ENCODE measurements at regions not wholly inside any gene's neighbourhood (a gene's known extent, or its start where the extent isn't known, plus 50 kb on each side); places are given as distances from the start of the nearest gene placed in this dataset.

DNA sequence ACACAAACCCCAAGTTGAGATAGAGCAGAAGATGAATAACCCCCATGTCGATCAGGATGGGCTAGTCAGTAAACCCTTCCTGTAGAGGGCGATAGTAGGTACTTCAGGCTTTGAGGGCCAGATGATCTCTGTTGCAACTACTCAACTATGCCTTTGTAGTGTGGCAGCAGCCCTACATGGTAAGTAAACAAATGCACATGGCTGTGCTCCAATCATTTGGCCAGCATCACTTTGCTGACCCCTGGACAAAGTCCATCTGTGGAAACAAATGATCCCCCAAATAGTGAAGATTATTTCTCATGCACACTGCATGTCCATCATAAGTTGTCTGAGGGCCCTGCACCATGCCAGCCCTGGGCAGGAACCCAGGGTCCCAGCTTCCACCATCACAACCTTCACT lies 402.2 kb upstream of the PROK2 start:
- no peak for DNase-seq

GRCh38 chr3:72186400-72186855 lies 401.5 kb upstream of the PROK2 start:
- no peak for DNase-seq

DNA sequence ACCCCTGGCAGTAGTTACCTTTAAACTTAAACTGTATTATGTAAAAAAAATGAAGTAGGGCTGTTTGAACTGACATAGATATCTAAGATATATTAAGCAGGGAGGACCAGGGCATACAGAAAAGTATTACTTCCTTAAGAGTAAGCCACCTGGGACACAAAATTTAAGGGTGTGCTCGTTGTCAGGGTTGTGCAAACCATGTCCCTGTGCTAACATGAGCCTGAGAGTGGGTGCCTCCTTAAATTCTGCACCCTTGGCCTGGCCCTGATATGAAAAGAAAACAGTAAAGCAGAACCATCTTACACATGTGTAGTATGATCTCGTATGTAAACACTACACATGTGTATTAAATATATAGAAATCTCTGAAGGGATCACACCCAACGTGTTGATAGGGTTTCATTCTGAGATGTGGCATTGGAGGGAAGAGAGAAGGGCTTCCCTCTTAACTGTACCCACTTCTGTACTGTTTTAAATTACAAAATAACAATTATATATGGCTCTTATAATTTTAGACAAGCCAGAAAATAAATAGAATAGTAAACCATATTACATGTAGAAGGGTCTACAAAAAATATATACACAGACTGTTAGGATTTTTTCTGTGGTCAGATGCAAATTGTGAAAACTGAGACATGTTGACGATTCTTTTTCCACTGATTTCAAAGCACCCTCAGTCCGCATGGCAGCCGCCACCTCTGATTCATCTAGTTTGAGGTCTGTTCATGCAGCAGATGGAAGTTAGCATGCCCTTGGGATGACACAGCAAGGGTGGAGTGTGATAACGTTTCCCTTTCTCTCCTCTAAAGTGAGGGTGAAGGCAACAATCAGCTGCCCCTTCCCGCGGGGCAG lies 400.8 kb upstream of the PROK2 start:
- no peak for DNase-seq

DNA sequence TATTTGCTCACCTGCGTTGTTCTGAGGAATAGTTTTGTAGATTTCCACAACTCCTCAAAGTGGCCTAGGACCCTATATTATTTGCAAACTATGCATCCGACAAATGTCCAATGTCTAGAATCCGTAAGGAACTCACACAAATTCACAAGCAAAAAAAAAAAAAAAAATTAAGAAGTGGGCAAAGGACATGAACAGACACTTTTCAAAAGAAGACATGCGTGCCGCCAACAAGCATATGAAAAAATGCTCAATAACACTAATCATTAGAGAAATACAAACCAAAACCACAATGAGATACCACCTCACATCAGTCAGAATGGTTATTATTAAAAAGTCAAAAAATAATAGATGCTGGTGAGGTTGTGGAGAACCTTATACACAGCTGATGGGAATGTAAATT lies 398.5 kb upstream of the PROK2 start:
- DNase-seq, result no peak

GRCh38 chr3:72182206-72182605 lies 397.3 kb upstream of the PROK2 start:
- DNase-seq, result no peak

DNA sequence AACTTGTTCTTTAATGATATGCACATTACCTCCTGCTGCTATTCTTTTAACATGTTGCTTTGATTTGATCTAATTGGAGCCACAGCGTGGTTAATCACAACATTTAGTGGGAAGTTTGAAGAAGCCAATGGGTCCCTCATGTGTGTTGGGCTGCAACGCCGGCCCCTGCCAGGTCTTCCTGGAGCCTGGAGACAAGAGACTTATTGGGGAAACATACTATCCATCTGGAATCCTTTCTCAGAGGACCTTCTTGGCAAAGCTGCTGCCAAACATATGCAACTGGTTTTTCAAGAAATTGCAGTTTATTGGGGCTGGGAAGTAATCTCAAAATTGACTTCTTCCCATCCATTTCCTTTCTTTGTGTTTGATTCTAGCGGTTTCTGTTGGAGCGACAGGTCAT lies 396.3 kb upstream of the PROK2 start:
- no peak for DNase-seq

- DNase-seq, result no peak
Measured at GRCh38 chr3:72180405-72180804, 395.5 kb upstream of the PROK2 start.

DNA sequence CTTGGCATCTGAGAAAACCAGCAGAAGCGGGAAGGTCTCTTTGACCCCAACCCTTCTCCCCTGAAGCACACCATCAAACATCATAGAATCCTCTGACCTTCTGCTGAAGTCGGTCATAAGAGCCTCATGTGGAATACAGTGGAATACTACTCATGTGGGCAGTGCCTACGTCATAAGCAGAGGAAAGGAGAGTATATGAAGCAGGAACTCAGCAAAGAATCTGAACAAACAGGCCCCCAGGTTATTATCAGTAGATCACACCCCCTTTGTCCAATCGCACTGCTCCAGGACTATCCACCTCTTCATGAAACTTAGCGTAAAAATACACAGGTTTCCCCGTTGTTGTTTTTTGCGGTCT lies 394.1 kb upstream of the PROK2 start:
- no peak for DNase-seq

DNA sequence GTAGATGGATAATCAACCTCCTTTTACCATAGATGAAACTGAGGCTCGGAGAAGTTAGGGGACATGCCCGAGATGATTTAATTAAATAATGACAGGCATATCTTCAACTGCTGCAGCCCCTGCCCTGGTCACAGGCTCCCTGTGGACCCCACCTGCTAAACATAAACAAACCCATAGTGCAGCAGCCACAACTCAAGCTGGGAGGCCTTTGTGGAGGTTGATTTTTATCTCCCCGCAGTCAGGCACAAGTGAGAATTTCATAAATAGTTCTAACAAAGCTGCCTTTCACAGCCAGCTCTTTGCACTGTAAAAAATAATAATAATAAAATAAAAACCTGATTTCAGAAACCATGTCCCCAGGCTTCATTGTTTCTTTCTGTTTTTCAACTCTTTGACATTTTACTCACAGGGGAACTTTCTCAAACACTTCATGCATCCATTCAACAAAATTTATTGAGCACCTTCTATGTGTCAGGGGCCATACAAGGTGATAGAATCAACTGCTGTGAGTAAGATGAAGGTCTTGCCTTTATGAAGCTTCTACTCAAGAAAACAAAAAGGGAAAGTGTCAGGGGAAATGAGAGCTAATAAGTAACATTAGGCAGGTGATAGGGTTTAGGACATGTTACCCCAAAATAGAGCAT lies 393.6 kb upstream of the PROK2 start:
- DNase-seq, result no peak

- DNase-seq, result no peak
Measured at GRCh38 chr3:72177075-72178050, 392.4 kb upstream of the PROK2 start.

DNA sequence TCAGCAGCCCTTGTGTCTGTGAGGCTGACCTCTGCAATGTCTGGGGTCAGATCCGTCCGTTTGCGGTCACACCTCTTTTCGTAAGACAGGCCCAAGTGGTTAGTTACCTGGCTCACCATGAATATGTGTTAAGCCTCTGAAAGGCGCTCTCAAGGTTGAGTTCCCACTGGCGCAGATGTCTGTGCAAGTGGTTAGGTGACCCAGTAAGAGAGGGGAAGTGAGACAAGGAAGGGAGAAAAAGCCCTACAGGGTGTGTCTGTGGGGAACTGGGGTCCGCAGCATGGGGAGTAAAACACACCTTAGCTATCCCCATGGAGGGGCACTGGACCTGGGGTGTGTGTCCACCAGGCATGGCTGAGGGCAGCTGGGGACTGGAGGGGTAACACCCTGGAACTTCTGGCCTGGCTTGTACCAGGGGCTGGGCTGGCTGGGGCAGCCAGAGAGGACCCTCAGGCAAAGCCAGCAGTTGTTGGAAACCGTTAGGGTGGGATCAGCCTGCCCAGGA lies 391.6 kb upstream of the PROK2 start:
- DNase-seq, result no peak

GRCh38 chr3:72175296-72175858 lies 390.4 kb upstream of the PROK2 start:
- DNase-seq, result no peak

DNA sequence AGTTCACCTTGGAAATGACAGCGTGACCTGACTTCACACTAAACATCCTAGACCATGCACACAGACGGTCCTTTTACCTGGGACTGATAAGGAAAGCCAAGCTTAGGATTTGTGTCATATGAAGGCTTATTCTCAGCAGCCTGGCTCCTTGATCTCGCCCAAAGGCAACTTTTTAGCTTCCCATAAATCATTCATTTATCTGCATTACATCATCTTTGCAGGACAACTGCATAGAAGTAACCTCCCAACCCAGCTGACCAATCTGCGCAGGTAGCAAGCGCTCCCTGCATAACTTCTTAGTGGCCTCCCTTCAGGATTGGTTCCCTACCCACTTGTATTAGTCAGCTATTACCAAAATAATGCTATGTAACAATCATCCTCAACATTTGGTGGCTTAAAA lies 389.9 kb upstream of the PROK2 start:
- no peak for DNase-seq

GRCh38 chr3:72174040-72174439 lies 389.1 kb upstream of the PROK2 start:
- DNase-seq, result no peak

DNA sequence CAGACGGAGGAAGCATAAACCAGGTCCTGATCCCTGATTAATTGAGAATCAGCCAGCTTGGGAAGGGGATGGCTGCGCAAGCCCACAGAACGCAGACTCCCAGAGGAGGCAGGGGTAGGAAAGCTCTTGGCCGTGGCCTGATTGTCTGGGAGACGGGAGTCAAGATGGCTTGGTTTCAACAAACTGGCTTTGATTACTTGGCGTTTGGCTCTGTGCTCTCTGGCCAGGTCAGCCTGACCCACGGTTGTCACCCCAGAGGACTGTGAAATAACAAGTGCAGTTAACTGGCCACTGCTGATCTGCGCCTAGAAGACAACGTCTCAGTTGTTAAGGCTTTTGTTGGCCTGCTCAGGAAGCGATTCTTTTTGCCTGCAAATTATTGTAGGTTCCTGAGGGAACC lies 387.0 kb upstream of the PROK2 start:
- no peak for DNase-seq

GRCh38 chr3:72171463-72171881 lies 386.5 kb upstream of the PROK2 start:
- no peak for DNase-seq

- DNase-seq, result no peak
Measured at GRCh38 chr3:72169561-72170472, 384.9 kb upstream of the PROK2 start.

DNA sequence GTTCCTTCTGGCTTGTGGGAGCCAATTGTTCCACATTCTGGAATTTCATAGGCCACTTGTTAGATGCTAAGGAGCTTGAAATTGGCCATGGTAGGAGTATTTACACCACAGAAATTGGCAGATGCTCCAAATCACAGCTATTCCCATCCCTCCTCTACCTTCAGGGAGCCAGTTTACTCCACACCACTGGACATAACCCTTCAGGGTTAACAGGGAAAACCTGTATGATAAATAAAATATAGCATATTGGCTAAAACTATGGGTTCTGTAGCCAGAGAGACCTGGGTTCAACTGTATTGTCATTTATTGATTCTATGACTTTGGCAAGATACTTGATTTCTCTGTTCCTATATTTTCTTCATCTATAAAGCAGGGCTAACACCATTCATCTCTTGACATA lies 384.2 kb upstream of the PROK2 start:
- DNase-seq, result no peak

GRCh38 chr3:72165808-72166207 lies 380.9 kb upstream of the PROK2 start:
- DNase-seq, result no peak

DNA sequence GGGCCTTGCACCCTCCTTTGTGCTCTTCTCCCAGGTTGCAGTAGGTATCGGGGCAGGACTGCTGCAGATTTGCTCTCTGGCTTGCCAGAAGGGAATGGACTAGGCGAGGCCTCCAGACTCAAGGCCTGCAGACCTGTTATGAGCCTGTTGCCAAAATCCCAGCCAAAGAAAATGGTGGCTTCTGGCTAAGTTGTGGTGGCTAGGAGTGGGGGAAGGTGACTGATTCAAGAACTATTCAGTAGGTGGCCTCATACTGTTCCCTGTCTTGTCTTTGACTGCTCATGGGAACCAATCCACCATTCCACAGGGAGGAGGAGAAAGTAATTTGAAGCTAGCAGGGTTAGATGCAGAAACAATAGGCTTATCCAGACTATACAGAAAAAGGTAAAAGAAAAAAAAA lies 380.4 kb upstream of the PROK2 start:
- no peak for DNase-seq

DNA sequence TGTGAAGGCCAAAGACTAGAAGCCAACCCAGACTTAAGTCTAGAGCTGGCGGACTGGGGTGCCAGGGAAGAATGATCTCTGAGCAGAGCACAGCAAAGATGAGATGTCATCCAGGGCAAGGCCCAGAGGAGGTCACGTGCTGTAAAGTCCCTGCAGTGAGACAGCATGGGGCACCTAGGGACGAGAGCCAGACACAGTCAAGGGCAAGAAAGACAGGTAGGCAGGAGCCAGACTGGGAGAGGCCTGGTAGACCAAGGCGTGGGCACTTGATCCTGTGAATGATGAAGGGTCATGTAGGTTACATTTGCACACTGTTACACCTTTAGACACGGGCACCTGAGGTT lies 379.7 kb upstream of the PROK2 start:
- DNase-seq, result no peak

All from CD4-positive, alpha-beta T cell treated with Interleukin-17A for 4 hours (primary cell).